IMR-90 (cell line): ENCODE measurements at regions not wholly inside any gene's neighbourhood (a gene's known extent, or its start where the extent isn't known, plus 50 kb on each side); places are given as distances from the start of the nearest gene placed in this dataset.
A peak's percentile ranks its signal among the peaks of the same experiment; 100 is the strongest.

Experiments used
- ATAC-seq: fragments of 200-7000 bp; cut with Tn5 transposase; 2 replicates; pipeline ENCODE4 v1.9.1; 2020; ENCODE audit warnings: low read depth, mild to moderate bottlenecking, moderate library complexity
- BruUV-seq: library from RNA; stranded (reverse); fragments of 400-500 nt; replicated peaks from 2 replicates; lab custom pipeline; 2021; lab: Mats Ljungman, UMichigan
- CTCF ChIA-PET: fragments of 300-600 bp; formaldehyde crosslinking; extraction: SDS; loops from one replicate; lab custom pipeline; 2021; ENCODE audit warnings: antibody characterized with exemption; lab: Yijun Ruan, JAX
- POLR2A ChIA-PET: fragments of 300-600 bp; sonication (Branson Sonifier 250); formaldehyde crosslinking; loops from one replicate; lab custom pipeline; 2022; ENCODE audit warnings: antibody characterized with exemption; ENCODE audit not compliant: unreplicated experiment; lab: Charles Lee
- DNase-seq: peaks from one replicate; pipeline ENCODE4 v3.0.0; 2013
- H2AFZ ChIP-seq: replicated peaks from 2 replicates; pipeline ENCODE3; 2013; ENCODE audit warnings: low read length, mild to moderate bottlenecking; ENCODE audit not compliant: poor library complexity
- H2AK5ac ChIP-seq: 2 replicates; pipeline ENCODE4 v1.6.1; 2013; ENCODE audit warnings: low read depth, low read length, inconsistent platforms
- H2AK9ac ChIP-seq: replicated peaks from 2 replicates; pipeline ENCODE3; 2013; ENCODE audit warnings: mild to moderate bottlenecking, low read depth, low read length, moderate library complexity; ENCODE audit not compliant: poor library complexity
- H2BK120ac ChIP-seq: 2 replicates; pipeline ENCODE4 v1.6.1; 2013; ENCODE audit warnings: low read depth, low read length, inconsistent platforms
- H2BK15ac ChIP-seq: 3 replicates; pipeline ENCODE4 v1.6.1; 2013; ENCODE audit warnings: low read depth, low read length, inconsistent platforms
- H2BK20ac ChIP-seq: 2 replicates; pipeline ENCODE4 v1.6.1; 2013; ENCODE audit warnings: low read depth, mild to moderate bottlenecking, inconsistent platforms, low read length, moderate library complexity
- H2BK5ac ChIP-seq: 2 replicates; pipeline ENCODE4 v1.6.1; 2013; ENCODE audit warnings: mild to moderate bottlenecking, low read depth, low read length, inconsistent platforms; ENCODE audit not compliant: poor library complexity, severe bottlenecking
- H3K14ac ChIP-seq: replicated peaks from 2 replicates; pipeline ENCODE4 v1.6.1; 2013; ENCODE audit warnings: low read depth, low read length, inconsistent platforms
- H3K18ac ChIP-seq: 2 replicates; pipeline ENCODE4 v1.6.1; 2013; ENCODE audit warnings: low read depth, low read length, control low read depth
- H3K23ac ChIP-seq: 2 replicates; pipeline ENCODE4 v1.6.1; 2013; ENCODE audit warnings: low read depth, low read length, inconsistent platforms
- H3K27ac ChIP-seq: 2 replicates; pipeline ENCODE4 v1.5.1; 2013; ENCODE audit warnings: mild to moderate bottlenecking, control low read depth, low read length; ENCODE audit not compliant: insufficient read depth
- H3K27me3 ChIP-seq: 2 replicates; pipeline ENCODE4 v1.6.1; 2013; ENCODE audit warnings: low read length; ENCODE audit not compliant: control insufficient read depth, insufficient read depth
- H3K36me3 ChIP-seq: 2 replicates; pipeline ENCODE4 v1.6.1; 2013; ENCODE audit warnings: low read length, mixed read lengths; ENCODE audit not compliant: control insufficient read depth, insufficient read depth
- H3K4ac ChIP-seq: 2 replicates; pipeline ENCODE4 v1.6.1; 2013; ENCODE audit warnings: low read depth, low read length, inconsistent platforms
- H3K4me1 ChIP-seq: 2 replicates; pipeline ENCODE4 v1.6.1; 2013; ENCODE audit warnings: low read length, mixed read lengths; ENCODE audit not compliant: control insufficient read depth, insufficient read depth
- H3K4me2 ChIP-seq: 2 replicates; pipeline ENCODE4 v1.6.1; 2013; ENCODE audit warnings: low read depth, mild to moderate bottlenecking, control low read depth, low read length, moderate library complexity
- H3K4me3 ChIP-seq: 2 replicates; pipeline ENCODE4 v1.5.1; 2013; ENCODE audit warnings: low read depth, mild to moderate bottlenecking, control low read depth, low read length, moderate library complexity; ENCODE audit not compliant: insufficient read depth
- H3K56ac ChIP-seq: 2 replicates; pipeline ENCODE4 v1.6.1; 2013; ENCODE audit warnings: low read length, inconsistent platforms; ENCODE audit not compliant: insufficient read depth; ENCODE audit errors: extremely low read depth
- H3K79me1 ChIP-seq, 2 experiments: 2 replicates each; pipeline ENCODE4 v1.6.1; 2013; ENCODE audit warnings: low read length in 2 of 2, inconsistent platforms in 1 of 2, low read depth in 1 of 2
- H3K9ac ChIP-seq: 2 replicates; pipeline ENCODE4 v1.6.1; 2013; ENCODE audit warnings: low read depth, low read length, control low read depth
- H3K9me1 ChIP-seq: 2 replicates; pipeline ENCODE4 v1.6.1; 2013; ENCODE audit warnings: low read length, inconsistent platforms; ENCODE audit not compliant: insufficient read depth
- H3K9me3 ChIP-seq: 2 replicates; pipeline ENCODE4 v1.6.1; 2013; ENCODE audit warnings: low read length; ENCODE audit not compliant: control insufficient read depth, insufficient read depth
- H4K20me1 ChIP-seq: 2 replicates; pipeline ENCODE4 v1.6.1; 2013; ENCODE audit warnings: low read length, inconsistent platforms; ENCODE audit not compliant: insufficient read depth
- H4K5ac ChIP-seq: 2 replicates; pipeline ENCODE4 v1.6.1; 2013; ENCODE audit warnings: mild to moderate bottlenecking, low read depth, low read length, control low read depth
- H4K8ac ChIP-seq, 2 experiments: 2 replicates each; pipeline ENCODE4 v1.6.1; 2013; ENCODE audit warnings: low read depth in 2 of 2, low read length in 2 of 2, control low read depth in 1 of 2, inconsistent platforms in 1 of 2
- H4K91ac ChIP-seq: 2 replicates; pipeline ENCODE4 v1.6.1; 2013; ENCODE audit warnings: low read depth, low read length, inconsistent platforms; ENCODE audit not compliant: insufficient read depth
- BHLHE40 ChIP-seq: fragments of 150-350 bp; IDR thresholded peaks from 2 replicates; pipeline ENCODE4 v1.6.1; 2016; ENCODE audit warnings: mild to moderate bottlenecking, low read depth, low read length
- RFX5 ChIP-seq: IDR thresholded peaks from 2 replicates; pipeline ENCODE4 v1.8.0; 2012; ENCODE audit warnings: low read depth, mild to moderate bottlenecking, low read length, moderate library complexity
- WGBS, 2 experiments: methylation state at CpG; one replicate each; pipeline versions ENCODE4 v1.1.5 to v1.1.7; 2013; ENCODE audit warnings: missing lambda C conversion rate in 2 of 2; ENCODE audit not compliant: insufficient read length in 1 of 2; ENCODE audit errors: extremely low coverage in 2 of 2; 5-methylcytosine and 5-hydroxymethylcytosine counted together
- dilution Hi-C: fragments of 300-500 bp; cut with HindIII; formaldehyde crosslinking; loops from one replicate; pipeline ENCODE4 v1.14.3; 2018; ENCODE audit warnings: low sequenced_read_pairs; ENCODE audit not compliant: unreplicated experiment
- in situ Hi-C: fragments of 300-500 bp; cut with MboI; formaldehyde crosslinking; loops from 3 replicates; pipeline ENCODE4 v1.14.3; 2019; ENCODE audit warnings: low sequenced_read_pairs, inconsistent platforms, mixed read lengths
- intact Hi-C: fragments of 100-400 bp; cut with micrococcal nuclease; formaldehyde crosslinking; loops from 2 replicates; pipeline ENCODE4 v1.10.0; 2022

DNA sequence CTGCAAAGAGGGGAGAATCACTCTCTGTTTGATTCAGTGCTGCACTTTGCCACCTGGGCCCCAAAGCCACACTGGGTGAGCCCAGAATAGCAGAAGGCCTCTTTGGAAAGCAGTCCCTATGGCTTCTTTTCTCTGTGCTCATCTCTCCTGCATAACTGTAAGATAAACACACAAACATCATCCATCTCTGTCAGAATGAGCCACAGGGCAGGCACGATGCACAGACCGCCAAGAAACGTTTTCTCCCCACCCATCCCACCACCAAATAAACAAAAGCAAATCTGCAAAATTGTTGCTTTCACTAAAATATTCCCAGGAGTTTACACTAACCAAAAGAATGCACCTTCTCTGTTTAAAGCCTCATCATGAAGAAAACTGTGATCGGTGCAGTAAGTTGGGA is 196.4 kb upstream of the POU2AF2 start:
- TF ChIP-seq BHLHE40 (peak; percentile 37; the same call in 1 of the 2 replicates), RFX5 (no peak)
- ChIA-PET CTCF (interaction anchor here (0.7 kb wide), 1 partner anchor 520 kb away, joined by 3 read pairs; no protein-coding TSS in a partner anchor), POLR2A (no interaction called here)
- intact Hi-C loops (no loop called here), dilution Hi-C loops (no loop called here), in situ Hi-C loops (no loop called here)
- H4K91ac ChIP-seq: no peak overlapping the region
- H4K5ac ChIP-seq: no peak overlapping the region
- no peaks in the 10 kb centered on the region for H3K36me3 ChIP-seq
- H3K18ac ChIP-seq: no peak overlapping the region
- no peak overlapping the region for H3K23ac ChIP-seq
- H2BK20ac ChIP-seq: no peak overlapping the region
- no peak overlapping the region for H4K8ac ChIP-seq
- H3K9me3 ChIP-seq: no peaks in the 10 kb centered on the region
- WGBS, 2 experiments: no CpG with 5 or more reads among the region's 4 CpGs
- DNase-seq (no peak), ATAC-seq (no peak; the same call in 1 of the 2 replicates)
- BruUV-seq: no TSS peak
- H3K4ac ChIP-seq: no peak overlapping the region
- no peak overlapping the region for H2BK5ac ChIP-seq
- H2AFZ ChIP-seq: no peak overlapping the region
- H3K9ac ChIP-seq: no peak overlapping the region
- no peak overlapping the region for H3K4me2 ChIP-seq
- H2AK9ac ChIP-seq: no peak overlapping the region
- H3K14ac ChIP-seq: no peak overlapping the region
- H3K56ac ChIP-seq: no peak overlapping the region
- no peak overlapping the region for H2AK5ac ChIP-seq
- H4K20me1 ChIP-seq: no peaks in the 10 kb centered on the region
- H2BK15ac ChIP-seq: no peak overlapping the region
- no peak overlapping the region for H3K27ac ChIP-seq
- H3K9me1 ChIP-seq: no peaks in the 10 kb centered on the region; the same call in 1 of the 2 replicates
- H3K27me3 ChIP-seq: no peaks in the 10 kb centered on the region
- no peak overlapping the region for H3K4me3 ChIP-seq
- no peaks in the 10 kb centered on the region for H3K79me1 ChIP-seq
- no peaks in the 10 kb centered on the region for H3K4me1 ChIP-seq
- H2BK120ac ChIP-seq: no peak overlapping the region
